ENCODE measurements at regions not wholly inside any gene's neighbourhood (a gene's known extent, or its start where the extent isn't known, plus 50 kb on each side); places are given as distances from the start of the nearest gene placed in this dataset.
A peak's percentile ranks its signal among the peaks of the same experiment; 100 is the strongest.

DNA sequence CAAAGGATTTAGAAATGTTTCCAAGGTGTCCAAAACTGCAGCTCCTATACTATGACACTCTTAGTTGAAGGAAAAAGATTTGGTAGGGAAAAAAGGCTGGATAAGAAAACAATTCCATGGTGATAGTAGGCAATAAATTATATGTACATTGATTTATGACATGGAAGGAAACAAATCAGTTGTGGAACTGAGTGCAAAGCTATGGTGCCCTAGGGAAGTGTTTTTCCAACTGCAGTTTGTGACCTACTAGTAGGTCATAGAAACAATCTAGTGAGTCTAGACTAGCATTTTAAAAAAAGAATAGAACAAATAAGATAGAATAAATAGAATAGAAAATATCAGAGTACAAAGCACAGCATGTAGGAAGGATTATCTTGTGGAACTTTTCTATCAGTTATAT lies 58.4 kb upstream of the TSPAN5 start:
- no peak overlapping the region for H3K4me3 ChIP-seq (replicated peaks in 1 of 2; ENCODE audit: low read depth in 2 of 2, low read length in 2 of 2)
- no peak for DNase-seq (ENCODE audit: low read depth in 2 of 2)
- TF ChIP-seq, protein P1, sequence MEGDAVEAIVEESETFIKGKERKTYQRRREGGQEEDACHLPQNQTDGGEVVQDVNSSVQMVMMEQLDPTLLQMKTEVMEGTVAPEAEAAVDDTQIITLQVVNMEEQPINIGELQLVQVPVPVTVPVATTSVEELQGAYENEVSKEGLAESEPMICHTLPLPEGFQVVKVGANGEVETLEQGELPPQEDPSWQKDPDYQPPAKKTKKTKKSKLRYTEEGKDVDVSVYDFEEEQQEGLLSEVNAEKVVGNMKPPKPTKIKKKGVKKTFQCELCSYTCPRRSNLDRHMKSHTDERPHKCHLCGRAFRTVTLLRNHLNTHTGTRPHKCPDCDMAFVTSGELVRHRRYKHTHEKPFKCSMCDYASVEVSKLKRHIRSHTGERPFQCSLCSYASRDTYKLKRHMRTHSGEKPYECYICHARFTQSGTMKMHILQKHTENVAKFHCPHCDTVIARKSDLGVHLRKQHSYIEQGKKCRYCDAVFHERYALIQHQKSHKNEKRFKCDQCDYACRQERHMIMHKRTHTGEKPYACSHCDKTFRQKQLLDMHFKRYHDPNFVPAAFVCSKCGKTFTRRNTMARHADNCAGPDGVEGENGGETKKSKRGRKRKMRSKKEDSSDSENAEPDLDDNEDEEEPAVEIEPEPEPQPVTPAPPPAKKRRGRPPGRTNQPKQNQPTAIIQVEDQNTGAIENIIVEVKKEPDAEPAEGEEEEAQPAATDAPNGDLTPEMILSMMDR (IDR thresholded peaks at IDR 0.05; ENCODE audit: low read depth, low read length), result no peak

DNA sequence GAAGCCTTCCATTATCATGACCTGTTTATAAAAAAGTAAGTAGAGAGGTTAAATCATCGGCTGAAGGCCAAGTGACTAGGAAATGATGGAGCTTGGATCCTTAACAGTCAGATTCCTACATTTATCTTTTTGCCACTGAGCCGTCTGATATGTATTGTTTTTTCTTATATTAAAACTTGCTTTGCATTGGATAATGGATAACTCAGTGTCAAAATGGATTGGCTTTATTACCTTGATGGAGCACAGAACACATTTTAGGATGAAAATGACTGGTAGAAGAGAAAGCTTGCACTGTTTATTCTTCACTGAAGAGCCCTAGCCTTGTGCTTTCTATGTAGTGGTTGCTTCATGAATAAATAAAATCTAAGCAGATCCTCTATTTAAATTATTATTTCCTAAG lies 54.2 kb upstream of the TSPAN5 start:
- TF ChIP-seq, protein P1 (IDR thresholded peaks at IDR 0.05; ENCODE audit: low read depth, low read length), result no peak
- no peak for DNase-seq (ENCODE audit: low read depth in 2 of 2)
- H3K4me3 ChIP-seq (replicated peaks in 1 of 2; ENCODE audit: low read depth in 2 of 2, low read length in 2 of 2), result no peak overlapping the region

DNA sequence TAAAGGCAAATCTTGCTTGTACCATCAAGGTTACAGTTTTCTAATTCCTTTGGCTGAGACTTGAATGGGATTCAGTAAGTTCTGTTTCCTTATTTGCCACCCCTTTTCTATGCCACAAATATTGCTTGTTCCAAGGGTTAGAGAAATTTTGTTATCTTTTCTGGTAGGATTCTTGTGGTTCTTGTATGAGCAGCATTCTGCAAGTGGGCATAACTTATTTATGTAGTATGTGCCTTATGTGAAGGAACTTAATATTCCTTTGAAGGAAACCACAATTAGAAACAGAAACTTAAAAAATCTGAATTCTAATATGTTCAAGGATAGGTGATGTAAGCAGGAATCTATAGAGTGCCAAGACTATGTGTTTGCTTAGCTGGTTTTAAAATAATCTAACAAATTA lies 53.1 kb upstream of the TSPAN5 start:
- TF ChIP-seq, protein P1 (IDR thresholded peaks at IDR 0.05; ENCODE audit: low read depth, low read length), result no peak
- peak in 1 of 2 donors; percentile 18 for DNase-seq (ENCODE audit: low read depth in 2 of 2)
- H3K4me3 ChIP-seq (replicated peaks in 1 of 2; ENCODE audit: low read depth in 2 of 2, low read length in 2 of 2), result no peak overlapping the region

DNA sequence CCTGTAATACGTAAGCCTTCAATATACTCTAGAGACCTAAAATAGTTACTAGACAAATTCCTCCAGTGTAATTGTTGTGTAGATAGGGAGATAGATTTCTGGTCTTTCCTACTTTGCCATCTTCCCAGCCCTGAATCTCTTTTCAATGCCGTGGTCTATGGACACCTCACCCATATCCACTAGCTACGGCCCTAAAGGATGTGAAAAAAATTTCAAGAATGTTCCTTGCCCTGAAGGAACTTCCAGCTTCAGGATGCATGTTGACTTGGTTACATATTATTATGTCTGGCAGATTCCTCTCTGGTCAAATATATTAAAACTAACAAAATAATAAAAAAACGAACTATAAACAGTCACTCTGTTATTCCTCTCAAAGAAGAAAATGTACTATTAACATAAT lies 52.4 kb upstream of the TSPAN5 start:
- peak; percentile 26 to 46 for DNase-seq (ENCODE audit: low read depth in 2 of 2)
- TF ChIP-seq, protein P1 (IDR thresholded peaks at IDR 0.05; ENCODE audit: low read depth, low read length), result no peak
- no peak overlapping the region for H3K4me3 ChIP-seq (replicated peaks in 1 of 2; ENCODE audit: low read depth in 2 of 2, low read length in 2 of 2)

Data from cardiac fibroblast (primary cell).